ENCODE measurements at regions not wholly inside any gene's neighbourhood (a gene's known extent, or its start where the extent isn't known, plus 50 kb on each side); places are given as distances from the start of the nearest gene placed in this dataset.

GRCh38 chr14:101134161-101134631 lies 230.7 kb upstream of the RTL1 start:
- TF ChIP-seq CTCF (IDR thresholded peaks at IDR 0.05; ENCODE audit: low read length) (no peak), EZH2 (optimal IDR thresholded peaks at IDR 0.05; ENCODE audit: low read depth, low read length) (no peak), EZH2phosphoT487 (IDR thresholded peaks at IDR 0.05; ENCODE audit: low read length) (no peak)

All from MM.1S (cell line).